Left lung (tissue), 4 donors: ENCODE measurements at regions not wholly inside any gene's neighbourhood (a gene's known extent, or its start where the extent isn't known, plus 50 kb on each side); places are given as distances from the start of the nearest gene placed in this dataset.

Source experiments
- ATAC-seq: fragments of 200-7000 bp; cut with Tn5 transposase; one replicate; pipeline ENCODE4 v1.9.1; 2020; ENCODE audit warnings: moderate library complexity
- DNase-seq, 4 donors: peaks; one replicate each; pipeline ENCODE4 v3.0.0-alpha.2; 2013 to 2020
- H3K27ac ChIP-seq, 2 donors: fragments of 200-600 bp; sonication (generic) in 1 of 2; one replicate each; pipeline versions ENCODE4 v1.5.0 to v1.8.0; 2020 to 2021
- H3K27me3 ChIP-seq, 2 donors: fragments of 200-600 bp; sonication (generic) in 1 of 2; one replicate each; pipeline versions ENCODE4 v1.5.0 to v1.8.0; 2020 to 2021
- H3K36me3 ChIP-seq, 2 donors: fragments of 200-600 bp; sonication (generic) in 1 of 2; one replicate each; pipeline versions ENCODE4 v1.5.0 to v1.8.0; 2020 to 2021
- H3K4me1 ChIP-seq, 2 donors: fragments of 200-600 bp; one replicate each; pipeline ENCODE4 v1.8.0; 2021
- H3K4me3 ChIP-seq, 2 donors: fragments of 200-600 bp; sonication (generic) in 1 of 2; one replicate each; pipeline versions ENCODE4 v1.5.0 to v1.8.0; 2020 to 2021; ENCODE audit warnings: mild to moderate bottlenecking in 1 of 2
- H3K9me3 ChIP-seq, 2 donors: fragments of 200-600 bp; sonication (generic) in 1 of 2; one replicate each; pipeline versions ENCODE4 v1.5.0 to v1.8.0; 2020 to 2021
- intact Hi-C, 2 donors: fragments of 100-400 bp; cut with DNase I; formaldehyde crosslinking; loops; one replicate each; pipeline versions ENCODE4 v1.11.2 to v1.14.2; 2022
- TF ChIP-seq, protein P1 (sequence below), 2 donors: fragments of 200-600 bp; sonication (generic) in 1 of 2; IDR thresholded peaks; one replicate each; pipeline versions ENCODE4 v1.5.0 to v1.8.0; 2021; ENCODE audit warnings: antibody characterized with exemption in 2 of 2
- donor health status: DM: no; HTN: yes; CAD: no.
- donor health status: DM: no; HTN: no; CAD: no.

- Histone ChIP-seq H3K4me1 (no peaks in the 10 kb centered on the region), H3K4me3 (no peak overlapping the region), H3K36me3 (no peaks in the 10 kb centered on the region), H3K27me3 (peaks cover 0 to 22% of the 10 kb centered on the region in 2 donors), H3K9me3 (no peaks in the 10 kb centered on the region), H3K27ac (no peak overlapping the region)
- TF ChIP-seq, protein P1, sequence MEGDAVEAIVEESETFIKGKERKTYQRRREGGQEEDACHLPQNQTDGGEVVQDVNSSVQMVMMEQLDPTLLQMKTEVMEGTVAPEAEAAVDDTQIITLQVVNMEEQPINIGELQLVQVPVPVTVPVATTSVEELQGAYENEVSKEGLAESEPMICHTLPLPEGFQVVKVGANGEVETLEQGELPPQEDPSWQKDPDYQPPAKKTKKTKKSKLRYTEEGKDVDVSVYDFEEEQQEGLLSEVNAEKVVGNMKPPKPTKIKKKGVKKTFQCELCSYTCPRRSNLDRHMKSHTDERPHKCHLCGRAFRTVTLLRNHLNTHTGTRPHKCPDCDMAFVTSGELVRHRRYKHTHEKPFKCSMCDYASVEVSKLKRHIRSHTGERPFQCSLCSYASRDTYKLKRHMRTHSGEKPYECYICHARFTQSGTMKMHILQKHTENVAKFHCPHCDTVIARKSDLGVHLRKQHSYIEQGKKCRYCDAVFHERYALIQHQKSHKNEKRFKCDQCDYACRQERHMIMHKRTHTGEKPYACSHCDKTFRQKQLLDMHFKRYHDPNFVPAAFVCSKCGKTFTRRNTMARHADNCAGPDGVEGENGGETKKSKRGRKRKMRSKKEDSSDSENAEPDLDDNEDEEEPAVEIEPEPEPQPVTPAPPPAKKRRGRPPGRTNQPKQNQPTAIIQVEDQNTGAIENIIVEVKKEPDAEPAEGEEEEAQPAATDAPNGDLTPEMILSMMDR (IDR thresholded peaks at IDR 0.05) = no peak
- ATAC-seq (no peak), DNase-seq (no peak)
- intact Hi-C loops = no loop called here
Measured at GRCh38 chr16:85254921-85255320, 142.6 kb upstream of the CIBAR2 start.

- ATAC-seq (no peak), DNase-seq (no peak)
- H3K9me3 ChIP-seq = no peaks in the 10 kb centered on the region
- no peaks in the 10 kb centered on the region for H3K36me3 ChIP-seq
- intact Hi-C loops = no loop called here
- peaks cover 0 to 23% of the 10 kb centered on the region in 2 donors for H3K27me3 ChIP-seq
- TF ChIP-seq, protein P1 (IDR thresholded peaks at IDR 0.05) = no peak
- H3K4me3 ChIP-seq = no peak overlapping the region
- H3K4me1 ChIP-seq = no peaks in the 10 kb centered on the region
- no peak overlapping the region for H3K27ac ChIP-seq
Measured at GRCh38 chr16:85255777-85256176, 143.5 kb upstream of the CIBAR2 start.

DNA sequence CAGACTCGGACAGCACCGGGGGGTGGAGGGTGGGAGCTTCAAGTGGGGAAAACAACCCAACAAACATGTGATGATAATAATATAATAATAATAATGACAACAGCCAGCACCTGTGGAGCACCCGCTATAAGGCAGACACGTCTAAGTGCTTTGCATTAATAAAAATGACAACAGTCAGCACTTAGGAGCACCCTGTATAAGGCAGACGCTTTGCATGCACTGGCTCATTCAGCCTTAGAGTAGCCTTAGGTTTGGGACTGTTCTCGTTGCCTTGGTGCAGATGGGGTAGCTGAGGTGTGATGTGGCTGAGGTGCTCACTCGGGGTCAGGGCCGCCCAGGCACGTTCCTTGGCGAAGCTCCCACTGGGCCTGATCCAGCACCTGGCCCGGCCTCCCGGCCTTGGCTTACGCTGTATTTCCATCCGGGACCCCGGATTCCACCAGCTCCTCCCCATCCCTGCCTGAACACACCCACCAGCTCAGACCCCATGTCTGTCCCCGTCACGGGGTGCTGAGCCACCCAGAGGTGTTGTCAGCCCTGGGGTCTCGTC lies 144.0 kb upstream of the CIBAR2 start:
- Histone ChIP-seq H3K4me1 (no peaks in the 10 kb centered on the region), H3K27me3 (peaks cover 0 to 26% of the 10 kb centered on the region in 2 donors), H3K36me3 (no peaks in the 10 kb centered on the region), H3K4me3 (no peak overlapping the region), H3K9me3 (no peaks in the 10 kb centered on the region), H3K27ac (no peak overlapping the region)
- intact Hi-C loops = no loop called here
- DNase-seq (peak in 1 of 4 donors; percentile 65), ATAC-seq (no peak)
- TF ChIP-seq, protein P1 (IDR thresholded peaks at IDR 0.05) = no peak

- intact Hi-C loops = no loop called here
- TF ChIP-seq, protein P1 (IDR thresholded peaks at IDR 0.05) = no peak
- no peak for ATAC-seq
- H3K36me3 ChIP-seq = no peaks in the 10 kb centered on the region
- no peaks in the 10 kb centered on the region for H3K9me3 ChIP-seq
- peaks cover 0 to 38% of the 10 kb centered on the region in 2 donors for H3K27me3 ChIP-seq
- no peak for DNase-seq
- no peaks in the 10 kb centered on the region for H3K4me1 ChIP-seq
- no peak overlapping the region for H3K4me3 ChIP-seq
- H3K27ac ChIP-seq = no peak overlapping the region
Measured at GRCh38 chr16:85257483-85257882, 145.2 kb upstream of the CIBAR2 start.

GRCh38 chr16:85258166-85258565 lies 145.9 kb upstream of the CIBAR2 start:
- intact Hi-C loops = no loop called here
- H3K27ac ChIP-seq = no peak overlapping the region
- no peaks in the 10 kb centered on the region for H3K36me3 ChIP-seq
- DNase-seq = no peak
- no peak for ATAC-seq
- H3K9me3 ChIP-seq = no peaks in the 10 kb centered on the region
- no peaks in the 10 kb centered on the region for H3K4me1 ChIP-seq
- peaks cover 0 to 45% of the 10 kb centered on the region in 2 donors for H3K27me3 ChIP-seq
- H3K4me3 ChIP-seq = no peak overlapping the region
- TF ChIP-seq, protein P1 (IDR thresholded peaks at IDR 0.05) = no peak
